Parathyroid adenoma (tissue), 2 donors: ENCODE measurements at regions not wholly inside any gene's neighbourhood (a gene's known extent, or its start where the extent isn't known, plus 50 kb on each side); places are given as distances from the start of the nearest gene placed in this dataset.

ENCODE experiments used
- H2AFZ ChIP-seq: fragments of 300-600 bp; sonication (generic); one replicate; pipeline ENCODE4 v1.7.0; 2017; ENCODE audit warnings: antibody characterized with exemption, mild to moderate bottlenecking
- H3K27ac ChIP-seq: fragments of 300-600 bp; sonication (generic); one replicate; pipeline ENCODE4 v1.7.0; 2017
- H3K27me3 ChIP-seq: fragments of 300-600 bp; sonication (generic); one replicate; pipeline ENCODE4 v1.7.0; 2017; ENCODE audit warnings: low read length; ENCODE audit not compliant: control insufficient read depth, insufficient read depth
- H3K36me3 ChIP-seq: fragments of 300-600 bp; sonication (generic); one replicate; pipeline ENCODE4 v1.7.0; 2017; ENCODE audit warnings: low read length; ENCODE audit not compliant: control insufficient read depth, insufficient read depth
- H3K4me1 ChIP-seq: fragments of 300-600 bp; sonication (generic); one replicate; pipeline ENCODE4 v1.7.0; 2017; ENCODE audit warnings: control low read depth
- H3K4me2 ChIP-seq: fragments of 300-600 bp; sonication (generic); one replicate; pipeline ENCODE4 v1.7.0; 2017; ENCODE audit warnings: low read length
- H3K4me3 ChIP-seq: fragments of 300-600 bp; sonication (generic); one replicate; pipeline ENCODE4 v1.7.0; 2017; ENCODE audit warnings: low read depth, low read length
- H3K79me2 ChIP-seq: fragments of 300-600 bp; sonication (generic); one replicate; pipeline ENCODE4 v1.7.0; 2017; ENCODE audit warnings: control low read depth
- H3K9ac ChIP-seq: fragments of 300-600 bp; sonication (generic); one replicate; pipeline ENCODE4 v1.7.0; 2017; ENCODE audit warnings: mild to moderate bottlenecking
- H3K9me3 ChIP-seq: fragments of 300-600 bp; sonication (generic); one replicate; pipeline ENCODE4 v1.7.0; 2017; ENCODE audit warnings: low read length; ENCODE audit not compliant: control insufficient read depth
- CTCF ChIP-seq: fragments of 300-600 bp; sonication (generic); IDR thresholded peaks from one replicate; pipeline ENCODE4 v1.7.0; 2017; ENCODE audit warnings: antibody characterized with exemption, mild to moderate bottlenecking
- donor health status: primary hyperparathyroidism.

- TF ChIP-seq CTCF = no peak
- Histone ChIP-seq H3K4me2 (no peak overlapping the region), H3K27me3 (no peaks in the 10 kb centered on the region), H3K36me3 (no peaks in the 10 kb centered on the region), H3K9ac (no peak overlapping the region), H3K4me1 (peaks cover 24% of the 10 kb centered on the region), H3K79me2 (no peaks in the 10 kb centered on the region), H3K4me3 (no peak overlapping the region), H3K27ac (peak overlapping the region; percentile 99), H2AFZ (peak overlapping the region; percentile 92), H3K9me3 (no peaks in the 10 kb centered on the region)
These were observed 51.0 kb downstream of the CCDC54 start for GRCh38 chr3:107428051-107428858.

- peak overlapping the region; percentile 42 for H3K9ac ChIP-seq
- H3K4me1 ChIP-seq = peaks cover 28% of the 10 kb centered on the region
- H3K36me3 ChIP-seq = no peaks in the 10 kb centered on the region
- H2AFZ ChIP-seq = peak overlapping the region; percentile 92
- peak overlapping the region; percentile 6 for H3K4me3 ChIP-seq
- no peaks in the 10 kb centered on the region for H3K27me3 ChIP-seq
- peaks cover 8% of the 10 kb centered on the region for H3K79me2 ChIP-seq
- peak overlapping the region; percentile 99 for H3K27ac ChIP-seq
- no peaks in the 10 kb centered on the region for H3K9me3 ChIP-seq
- TF ChIP-seq CTCF = peak; percentile 97
- no peak overlapping the region for H3K4me2 ChIP-seq
These were observed 52.3 kb downstream of the CCDC54 start for GRCh38 chr3:107429320-107430181.

GRCh38 chr3:107430214-107430995, 53.2 kb downstream of the CCDC54 start:
- Histone ChIP-seq H2AFZ (peak overlapping the region; percentile 92), H3K4me3 (peak overlapping the region; percentile 39), H3K27me3 (no peaks in the 10 kb centered on the region), H3K9me3 (no peaks in the 10 kb centered on the region), H3K27ac (peak overlapping the region; percentile 99), H3K36me3 (no peaks in the 10 kb centered on the region), H3K4me1 (peaks cover 28% of the 10 kb centered on the region), H3K79me2 (peaks cover 10% of the 10 kb centered on the region), H3K4me2 (peak overlapping the region; percentile 59), H3K9ac (peak overlapping the region; percentile 42)
- no peak for TF ChIP-seq CTCF

GRCh38 chr3:107430996-107431245, 53.7 kb downstream of the CCDC54 start:
- peak overlapping the region; percentile 92 for H2AFZ ChIP-seq
- H3K36me3 ChIP-seq = no peaks in the 10 kb centered on the region
- peaks cover 12% of the 10 kb centered on the region for H3K79me2 ChIP-seq
- H3K27ac ChIP-seq = peak overlapping the region; percentile 99
- no peaks in the 10 kb centered on the region for H3K9me3 ChIP-seq
- no peaks in the 10 kb centered on the region for H3K27me3 ChIP-seq
- H3K4me2 ChIP-seq = peak overlapping the region; percentile 59
- TF ChIP-seq CTCF = no peak
- peaks cover 28% of the 10 kb centered on the region for H3K4me1 ChIP-seq
- peak overlapping the region; percentile 30 for H3K9ac ChIP-seq
- H3K4me3 ChIP-seq = peak overlapping the region; percentile 39
